NCI-H128 (cell line): ENCODE measurements at regions not wholly inside any gene's neighbourhood (a gene's known extent, or its start where the extent isn't known, plus 50 kb on each side); places are given as distances from the start of the nearest gene placed in this dataset.
"Not testable (repeated sequence)": the region's sequence is repeated elsewhere in the genome, so short reads cannot be mapped to it uniquely, and the experiment has no call there.

ENCODE experiments used
- DNase-seq: peaks from one replicate; lab custom pipeline; 2025; ENCODE audit not compliant: unreplicated experiment; lab: John Stamatoyannopoulos, UW

DNA sequence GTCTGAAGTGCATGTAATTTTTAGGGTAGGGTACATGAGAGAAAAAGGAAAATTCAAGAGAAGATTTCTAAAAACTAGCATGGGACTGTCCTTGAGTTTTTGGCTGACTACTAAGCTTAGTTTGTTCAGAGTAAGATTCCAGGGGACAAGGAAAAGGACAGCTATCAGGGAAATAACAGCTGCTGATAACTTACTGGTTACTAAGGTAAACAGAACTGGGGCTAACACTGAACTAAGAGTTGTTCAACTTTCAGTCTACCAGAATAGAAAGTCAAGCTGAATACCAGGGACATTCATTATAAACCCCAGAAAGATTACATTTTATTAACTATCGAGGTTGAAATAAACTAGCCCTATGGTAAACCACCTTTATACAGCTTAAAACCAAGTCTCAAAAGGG is 261.8 kb upstream of the CYRIA start:
- DNase-seq, result no peak

DNA sequence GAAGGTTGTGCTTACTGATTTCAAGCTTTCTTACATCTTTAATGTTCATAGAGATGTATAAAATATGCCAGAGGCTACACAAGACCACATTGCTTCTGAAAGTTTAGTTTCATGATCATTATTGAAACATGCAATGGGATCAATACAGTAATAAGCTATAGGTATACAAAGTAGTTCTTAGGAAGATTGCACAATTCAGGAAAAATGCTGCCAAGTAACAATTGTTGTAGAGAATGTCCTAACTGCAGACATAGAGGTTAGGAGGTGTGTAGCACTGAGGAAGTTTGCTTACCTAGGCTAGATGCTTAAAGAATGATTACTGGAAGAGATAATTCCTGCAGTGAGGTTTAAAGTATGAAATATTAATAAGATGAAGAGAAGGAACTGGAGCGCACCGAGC is 259.5 kb upstream of the CYRIA start:
- no peak for DNase-seq

DNA sequence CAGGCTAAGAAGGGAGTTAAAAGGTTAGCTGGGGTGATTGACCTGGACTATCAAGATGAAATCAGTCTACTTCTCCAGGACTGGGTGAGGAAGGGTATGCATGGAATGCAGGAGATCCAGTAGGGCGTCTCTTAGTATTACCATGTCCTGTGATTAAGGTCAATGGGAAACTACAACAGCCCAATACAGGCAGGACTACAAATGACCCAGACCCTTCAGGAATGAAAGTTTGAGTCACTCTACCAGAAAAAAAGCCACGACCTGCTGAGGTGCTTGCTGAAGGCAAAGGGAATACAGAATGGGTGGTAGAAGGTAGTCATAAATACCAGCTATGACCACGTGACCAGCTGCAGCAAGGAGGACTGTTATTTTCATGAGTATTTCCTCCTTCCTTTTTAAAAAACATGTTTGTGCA is 249.7 kb upstream of the CYRIA start:
- DNase-seq, result not testable (repeated sequence)

DNA sequence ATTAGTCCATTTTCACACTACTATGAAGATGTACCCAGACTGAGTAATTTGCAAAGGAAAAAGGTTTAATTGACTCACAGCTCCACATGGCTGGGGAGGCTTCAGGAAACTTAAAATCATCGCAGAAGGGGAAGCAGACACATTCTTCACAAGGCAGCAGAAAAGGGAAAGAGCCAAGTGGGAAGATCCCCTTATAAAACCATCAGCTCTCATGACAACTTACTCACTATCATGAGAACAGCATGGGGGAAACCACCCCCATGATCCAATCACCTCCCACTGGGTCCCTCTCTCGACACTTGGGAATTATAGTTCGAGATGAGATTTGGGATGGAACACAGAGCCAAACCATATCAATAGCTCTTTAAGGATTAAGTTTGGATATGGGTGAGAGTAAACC is 246.1 kb upstream of the CYRIA start:
- DNase-seq, result no peak

DNA sequence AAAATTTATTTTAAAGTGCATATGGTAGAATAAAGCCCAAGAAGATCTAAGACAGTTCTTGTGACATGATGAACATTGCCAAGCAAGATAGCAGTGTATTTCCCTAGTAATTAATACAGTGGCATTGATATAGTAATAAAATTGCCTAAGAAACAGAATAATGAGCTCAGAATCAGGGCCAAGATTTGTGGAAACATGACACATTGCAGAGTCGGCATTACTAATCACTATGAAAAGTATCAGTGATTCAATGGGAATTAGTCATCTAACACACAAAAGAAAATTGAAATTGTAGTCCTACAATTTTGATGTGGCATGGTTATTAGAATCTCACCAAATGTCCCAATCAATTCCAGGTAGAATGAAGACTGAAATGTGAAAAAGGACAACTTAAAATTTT is 243.0 kb upstream of the CYRIA start:
- DNase-seq, result no peak

DNA sequence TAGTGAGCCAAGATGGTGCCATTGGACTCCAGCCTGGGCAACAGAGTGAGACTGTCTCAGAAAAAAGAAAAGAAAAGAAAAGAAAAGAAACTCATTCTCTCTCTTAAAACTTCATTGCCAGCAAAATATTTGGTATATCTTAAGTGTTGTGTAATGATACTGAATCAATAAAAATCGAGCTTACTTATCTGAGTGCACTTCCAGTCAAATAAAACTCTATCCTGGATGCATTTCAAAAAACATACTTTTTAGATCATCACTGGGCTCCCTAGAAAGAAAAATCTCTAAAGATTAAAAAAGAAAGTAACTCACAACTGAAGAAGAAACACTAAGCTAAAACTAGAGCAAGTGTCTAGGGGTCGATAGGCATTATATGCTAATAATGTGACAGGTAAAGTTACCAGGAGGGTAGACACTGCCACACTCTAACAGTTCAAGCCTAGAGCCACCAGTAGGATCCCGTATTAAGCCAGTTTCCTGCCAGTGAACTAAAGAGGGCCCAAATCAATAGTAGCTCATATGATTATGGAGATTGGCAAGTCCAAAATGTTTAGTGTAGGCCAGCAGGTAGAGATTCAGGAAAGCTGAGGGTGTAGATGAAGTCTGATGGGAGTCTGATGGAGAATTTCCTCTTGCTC is 242.1 kb upstream of the CYRIA start:
- DNase-seq, result no peak

DNA sequence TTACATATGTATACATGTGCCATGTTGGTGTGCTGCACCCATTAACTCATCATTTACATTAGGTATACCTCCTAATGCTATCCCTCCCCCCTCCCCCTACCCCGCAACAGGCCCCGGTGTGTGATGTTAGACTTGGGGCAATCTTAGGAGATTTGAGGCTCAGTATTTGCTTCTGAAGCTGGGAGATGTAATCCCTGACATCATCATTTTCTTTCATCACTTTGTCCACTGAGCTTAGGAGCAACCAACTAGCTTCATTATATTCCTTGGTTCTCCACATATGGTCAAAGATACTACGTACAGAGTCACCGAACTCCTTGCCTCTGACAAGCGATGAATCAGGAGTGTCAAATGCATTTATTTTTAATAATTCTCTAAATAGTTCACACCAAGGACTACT is 239.7 kb upstream of the CYRIA start:
- not testable (repeated sequence) for DNase-seq

DNA sequence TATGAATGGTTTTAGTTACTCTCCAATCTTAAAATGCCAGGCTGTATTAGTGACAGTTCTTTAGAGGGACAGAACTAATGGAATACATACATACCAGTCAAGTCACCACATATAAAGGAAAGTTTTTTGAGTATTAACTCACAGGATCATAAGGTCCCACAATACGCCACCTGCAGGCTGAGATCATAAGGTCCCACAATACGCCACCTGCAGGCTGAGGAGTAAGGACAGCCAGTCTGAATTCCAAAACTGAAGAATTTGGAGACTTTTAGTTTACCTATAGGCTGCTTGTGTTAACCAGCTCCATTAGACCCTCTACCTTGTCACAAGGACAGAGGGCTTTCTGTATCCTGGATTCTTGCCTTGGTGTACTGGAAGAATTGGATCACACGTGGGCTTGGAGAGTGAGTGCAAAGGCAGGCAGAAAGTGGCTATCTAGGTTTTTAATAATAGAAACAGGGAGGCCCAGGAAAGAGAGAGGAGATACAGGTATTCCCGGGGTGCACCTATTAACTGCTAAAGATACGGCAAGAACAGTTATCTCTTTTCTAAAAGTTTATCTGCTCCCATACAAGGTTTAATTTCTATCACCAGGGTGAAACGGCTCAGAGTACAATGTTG is 234.9 kb upstream of the CYRIA start:
- no peak for DNase-seq

DNA sequence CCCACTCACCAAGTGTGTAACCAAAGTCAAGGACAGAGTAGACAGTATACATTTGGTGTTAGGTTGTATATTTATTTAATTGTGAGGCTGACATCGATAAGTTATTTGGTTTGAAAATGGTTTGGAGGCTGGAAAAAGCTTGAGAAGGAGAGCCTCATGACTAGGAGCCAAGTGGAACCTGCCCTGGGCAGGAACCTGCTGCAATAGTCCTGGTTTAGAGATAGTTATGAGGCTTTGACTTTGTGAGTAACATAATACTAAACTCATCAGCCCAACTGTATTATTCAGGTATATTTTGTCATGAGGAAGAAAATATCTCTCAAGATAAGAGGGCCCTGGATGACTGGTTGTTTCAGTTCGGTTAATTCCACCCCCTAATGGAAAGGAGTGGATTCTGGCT is 234.3 kb upstream of the CYRIA start:
- no peak for DNase-seq

DNA sequence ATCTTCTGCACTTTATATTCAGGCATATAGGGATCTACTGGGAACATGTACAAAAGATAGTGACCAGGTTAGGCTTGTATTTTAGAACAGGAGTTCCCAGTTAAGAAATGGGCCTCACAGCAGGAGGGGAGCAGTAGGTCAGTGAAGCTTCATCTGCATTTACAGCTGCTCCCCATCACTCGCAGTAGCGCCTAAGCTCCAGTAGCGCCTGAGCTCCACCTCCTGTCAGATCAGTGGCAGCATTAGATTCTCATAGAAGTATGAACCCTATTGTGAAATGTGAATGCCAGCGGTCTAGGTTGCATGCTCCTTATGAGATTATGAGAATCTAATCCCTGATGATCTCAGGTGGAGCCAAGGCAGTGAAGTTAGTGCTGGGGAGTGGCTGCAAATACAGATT is 224.4 kb upstream of the CYRIA start:
- DNase-seq, result no peak

DNA sequence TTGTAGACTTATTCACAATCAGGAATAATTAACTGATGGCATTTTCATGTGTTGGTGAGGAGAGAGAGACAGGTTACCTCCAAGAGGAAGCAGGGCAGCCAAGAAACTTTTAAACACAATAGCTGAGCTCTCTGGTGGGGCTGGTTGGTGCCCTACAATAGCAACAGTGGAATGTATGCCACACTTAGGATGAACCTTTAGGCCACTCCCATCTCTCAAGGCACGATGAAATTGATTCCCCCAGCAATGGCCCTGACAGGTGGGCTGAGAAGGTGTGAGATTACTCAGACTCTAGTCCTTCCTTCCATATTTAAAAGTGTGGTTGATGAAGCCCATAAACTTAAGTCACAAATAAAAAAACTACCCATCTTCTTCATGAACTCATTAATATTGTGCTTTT is 219.4 kb upstream of the CYRIA start:
- DNase-seq, result no peak

DNA sequence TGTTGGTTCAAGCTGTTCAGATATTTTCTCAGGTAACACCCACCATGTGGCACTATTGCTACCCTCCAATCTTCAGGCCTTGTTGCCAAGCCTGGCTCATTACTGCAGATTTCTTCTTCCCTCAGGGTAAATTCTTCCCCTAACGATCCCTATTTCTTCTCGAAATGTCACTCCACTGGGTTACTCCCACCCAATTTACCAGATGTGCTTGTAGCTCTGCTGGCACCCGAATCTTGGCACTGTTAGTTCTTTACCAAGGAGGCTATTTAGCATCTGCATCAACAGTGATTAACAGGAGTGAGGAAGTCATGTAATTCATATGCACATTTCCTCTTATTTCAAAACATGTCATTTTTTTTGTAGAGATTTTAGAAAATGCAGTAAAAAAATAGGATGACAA is 217.1 kb upstream of the CYRIA start:
- DNase-seq, result no peak

DNA sequence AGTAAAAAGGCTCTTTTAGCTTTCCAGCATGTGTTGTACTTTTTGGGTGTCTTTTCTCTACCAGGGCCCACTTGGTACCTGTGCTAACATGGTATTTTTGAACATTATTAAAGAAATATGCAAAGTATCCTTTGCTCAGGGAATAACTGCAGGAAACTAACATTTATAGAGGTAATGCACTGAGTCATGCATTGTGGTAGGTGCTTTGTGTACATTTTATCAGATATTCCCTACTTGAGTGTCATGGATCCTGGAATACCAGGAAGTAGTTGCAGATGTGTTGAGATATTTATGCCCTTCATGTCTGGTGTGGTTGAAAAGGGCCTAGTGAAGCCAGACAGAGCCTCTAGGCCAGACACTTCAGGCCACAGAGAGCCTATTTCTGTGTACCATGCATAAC is 215.5 kb upstream of the CYRIA start:
- no peak for DNase-seq

DNA sequence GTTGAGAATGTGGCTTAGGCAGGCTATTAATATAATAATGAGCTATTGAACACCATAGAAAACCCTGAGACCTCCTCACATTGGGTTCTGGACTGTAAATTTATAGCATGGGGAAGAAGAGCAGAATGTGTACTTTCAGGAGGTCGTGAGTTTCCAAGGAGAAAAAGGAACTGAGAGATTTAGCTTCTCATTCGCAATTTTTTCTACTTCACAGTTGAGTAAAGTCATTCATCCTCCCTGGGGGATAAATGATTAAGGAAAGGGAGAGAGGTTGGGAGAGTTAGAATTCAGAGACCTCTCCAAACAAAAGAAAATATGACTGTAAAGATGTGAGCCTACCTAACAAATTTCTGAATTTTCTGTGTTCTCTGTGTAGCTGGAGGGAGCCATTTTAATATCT is 205.8 kb upstream of the CYRIA start:
- no peak for DNase-seq

DNA sequence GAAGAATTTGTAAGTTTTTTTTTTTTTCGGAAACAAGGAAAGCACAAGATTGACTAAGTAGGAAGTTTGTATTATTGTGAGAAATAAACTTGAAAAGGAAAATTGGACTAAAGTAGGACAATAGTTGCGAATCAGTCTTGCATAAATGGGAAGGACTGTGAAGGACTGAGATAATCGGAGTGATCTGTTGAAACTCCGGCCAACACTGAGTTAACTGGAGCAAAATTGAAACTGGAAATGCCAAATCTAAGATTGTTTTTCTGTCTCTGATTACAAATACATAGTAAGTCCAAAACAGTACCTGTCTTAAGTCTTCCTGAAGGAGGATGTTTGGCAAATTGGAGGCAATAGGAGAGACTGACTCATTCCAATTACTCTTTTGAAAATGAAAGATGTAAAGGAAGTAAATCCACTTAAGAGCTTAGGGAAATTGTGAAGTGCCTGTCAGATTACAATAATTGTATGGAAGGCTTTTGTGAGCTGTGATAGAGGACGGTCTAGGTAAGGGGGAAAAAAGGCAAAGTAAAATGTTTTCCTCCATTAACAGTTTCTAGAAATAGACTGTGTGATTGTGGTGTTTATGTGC is 204.9 kb upstream of the CYRIA start:
- DNase-seq, result no peak

DNA sequence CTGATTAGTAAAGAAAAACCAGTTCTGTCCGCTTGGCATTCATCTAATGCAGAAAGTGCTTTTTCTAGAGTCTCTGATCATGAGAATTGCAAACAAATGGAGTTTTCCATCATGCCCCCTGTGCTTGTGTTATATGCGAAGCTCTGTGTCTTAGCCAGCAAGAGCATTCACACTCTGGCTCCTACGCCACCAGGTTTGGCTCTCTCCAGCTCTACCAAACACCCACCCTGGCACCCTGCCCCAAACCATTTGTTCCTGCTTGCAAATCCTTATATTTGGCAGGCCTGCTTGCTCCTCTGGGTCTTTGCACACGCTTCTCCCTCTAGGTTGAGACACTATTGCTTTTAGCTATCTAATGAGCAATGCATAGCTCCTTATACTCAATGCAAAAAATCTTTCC is 204.1 kb upstream of the CYRIA start:
- DNase-seq, result no peak

DNA sequence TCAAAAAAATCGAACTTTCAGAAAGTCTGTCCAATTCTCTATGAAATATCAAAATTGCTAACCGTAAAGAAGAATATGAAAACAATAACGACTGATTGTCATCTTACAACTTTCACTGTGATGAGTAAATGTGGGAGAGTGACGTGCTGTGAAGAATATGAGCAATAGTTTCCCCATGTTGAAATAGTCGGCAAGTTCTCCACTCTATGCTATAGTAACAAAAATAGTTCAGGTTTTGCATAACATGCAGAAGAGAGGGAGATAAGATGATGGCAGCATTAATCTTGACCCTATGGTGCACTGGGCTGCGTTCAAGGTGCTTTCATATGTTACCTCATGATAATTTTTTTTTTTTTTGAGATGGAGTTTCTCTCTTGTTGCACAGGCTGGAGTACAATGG is 196.8 kb upstream of the CYRIA start:
- no peak for DNase-seq

DNA sequence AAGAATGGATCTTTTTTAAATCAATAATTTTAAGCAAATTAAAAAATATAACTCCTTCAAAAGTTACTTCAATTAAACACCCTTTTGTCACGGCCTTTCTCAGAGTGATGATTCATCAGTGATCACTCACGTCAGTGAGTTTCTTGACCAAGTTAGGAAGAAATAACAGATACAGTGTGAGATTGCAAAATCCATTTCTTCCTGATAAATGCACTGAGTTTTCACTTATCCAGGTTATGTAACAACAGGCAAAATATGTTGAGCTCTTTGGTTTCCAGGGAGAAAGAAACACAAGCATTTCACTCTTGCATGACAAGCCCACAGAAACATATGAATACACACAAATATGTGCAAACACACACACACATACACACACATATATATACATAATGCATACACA is 195.9 kb upstream of the CYRIA start:
- no peak for DNase-seq

DNA sequence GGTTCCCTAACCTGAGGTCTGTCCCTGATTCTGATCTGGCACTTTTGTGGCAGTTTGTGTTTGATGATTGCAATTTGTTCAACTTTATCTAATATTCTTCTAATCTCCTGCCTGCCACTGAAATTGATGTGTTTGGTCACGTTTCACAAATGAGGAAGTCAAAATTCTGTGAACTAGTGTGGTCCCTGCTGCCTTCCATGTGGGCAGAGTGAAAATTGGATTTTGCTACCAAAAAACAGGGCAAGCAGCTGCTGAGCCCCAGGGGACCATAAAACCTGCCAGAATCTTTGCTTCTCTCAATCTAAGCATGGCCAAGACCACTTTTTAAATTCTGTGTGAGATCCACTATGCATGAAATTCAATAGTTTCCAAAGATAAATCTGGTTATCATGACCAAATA is 195.5 kb upstream of the CYRIA start:
- DNase-seq, result no peak

DNA sequence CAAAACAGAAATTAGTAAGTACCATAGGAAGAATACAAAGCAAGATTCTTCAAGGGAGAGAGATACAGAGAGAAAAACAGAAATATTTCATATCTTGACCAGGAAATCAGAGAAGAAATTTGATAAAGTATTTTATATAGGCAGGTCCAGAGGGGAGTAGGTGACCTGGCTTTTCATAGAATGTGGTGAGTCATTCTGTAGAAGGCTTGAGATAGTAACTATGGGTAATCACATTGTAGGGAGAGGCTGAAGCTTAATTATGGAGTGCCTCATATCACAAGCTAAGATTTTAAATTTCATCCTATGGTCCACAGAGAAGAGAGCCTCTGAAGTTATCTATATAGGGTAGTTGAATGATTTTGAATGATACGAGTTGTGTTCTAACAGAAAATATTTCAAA is 195.0 kb upstream of the CYRIA start:
- no peak for DNase-seq

DNA sequence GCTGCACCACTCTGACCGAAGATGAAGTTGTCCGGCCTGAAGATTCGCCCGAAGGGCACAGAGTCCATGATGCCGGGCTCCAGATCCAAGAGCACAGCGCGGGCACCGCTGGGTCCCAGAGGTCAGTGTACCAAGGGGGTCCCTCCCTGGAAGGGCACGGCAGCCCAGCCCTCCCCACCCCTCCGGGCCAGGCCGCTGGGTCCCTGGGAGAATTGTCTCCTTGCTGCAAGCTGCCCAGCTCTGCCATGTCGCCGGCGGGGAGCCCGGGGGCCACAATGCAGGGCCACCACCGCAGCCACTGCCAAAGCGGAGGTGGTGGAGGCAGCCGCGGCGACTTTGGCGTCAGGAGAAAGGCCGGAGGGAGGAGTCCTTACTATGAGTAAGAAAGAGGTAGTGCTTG is 189.5 kb upstream of the CYRIA start:
- DNase-seq, result no peak

DNA sequence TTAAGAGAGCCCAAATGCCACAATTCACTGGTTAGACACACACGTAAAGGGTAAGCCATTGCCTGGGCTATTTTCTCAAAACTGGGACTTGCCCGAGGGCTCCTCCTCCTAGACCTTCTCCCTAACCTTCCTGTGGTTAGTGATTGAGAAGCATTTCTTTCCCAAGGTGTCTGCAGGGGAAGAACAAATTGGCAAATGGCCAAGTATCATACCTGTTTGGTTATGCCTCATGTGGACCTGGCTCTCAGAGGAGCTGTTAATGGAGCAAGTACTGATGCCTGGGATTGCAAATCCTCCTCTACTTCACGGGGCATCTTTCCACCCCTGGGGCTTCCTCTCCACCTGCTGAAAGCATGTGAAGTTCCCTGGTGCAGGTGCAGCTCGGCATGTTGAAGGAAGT is 187.5 kb upstream of the CYRIA start:
- DNase-seq, result no peak

DNA sequence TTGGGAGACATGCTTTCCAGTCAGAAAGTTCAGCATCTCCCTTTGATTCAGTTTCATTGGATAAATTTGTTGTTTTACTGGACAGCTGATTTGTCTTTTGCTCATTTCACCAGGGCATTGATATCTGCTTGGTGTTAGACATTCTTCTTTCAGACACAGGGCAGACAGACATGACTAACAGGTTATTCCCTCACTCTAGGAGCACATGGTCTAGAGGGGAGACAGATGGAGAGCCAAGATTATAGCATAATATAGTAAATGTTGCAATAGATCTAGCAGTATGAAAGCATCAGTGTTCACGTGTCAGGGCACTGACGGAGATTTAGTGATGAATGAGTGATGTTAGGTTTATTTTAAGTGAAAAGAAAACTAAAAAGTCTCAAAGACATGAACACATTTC is 187.0 kb upstream of the CYRIA start:
- DNase-seq, result no peak
